ENCODE measurements at regions not wholly inside any gene's neighbourhood (a gene's known extent, or its start where the extent isn't known, plus 50 kb on each side); places are given as distances from the start of the nearest gene placed in this dataset.

- TF ChIP-seq POLR2A (IDR thresholded peaks at IDR 0.05): no peak
- TF ChIP-seq, protein P1, sequence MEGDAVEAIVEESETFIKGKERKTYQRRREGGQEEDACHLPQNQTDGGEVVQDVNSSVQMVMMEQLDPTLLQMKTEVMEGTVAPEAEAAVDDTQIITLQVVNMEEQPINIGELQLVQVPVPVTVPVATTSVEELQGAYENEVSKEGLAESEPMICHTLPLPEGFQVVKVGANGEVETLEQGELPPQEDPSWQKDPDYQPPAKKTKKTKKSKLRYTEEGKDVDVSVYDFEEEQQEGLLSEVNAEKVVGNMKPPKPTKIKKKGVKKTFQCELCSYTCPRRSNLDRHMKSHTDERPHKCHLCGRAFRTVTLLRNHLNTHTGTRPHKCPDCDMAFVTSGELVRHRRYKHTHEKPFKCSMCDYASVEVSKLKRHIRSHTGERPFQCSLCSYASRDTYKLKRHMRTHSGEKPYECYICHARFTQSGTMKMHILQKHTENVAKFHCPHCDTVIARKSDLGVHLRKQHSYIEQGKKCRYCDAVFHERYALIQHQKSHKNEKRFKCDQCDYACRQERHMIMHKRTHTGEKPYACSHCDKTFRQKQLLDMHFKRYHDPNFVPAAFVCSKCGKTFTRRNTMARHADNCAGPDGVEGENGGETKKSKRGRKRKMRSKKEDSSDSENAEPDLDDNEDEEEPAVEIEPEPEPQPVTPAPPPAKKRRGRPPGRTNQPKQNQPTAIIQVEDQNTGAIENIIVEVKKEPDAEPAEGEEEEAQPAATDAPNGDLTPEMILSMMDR (IDR thresholded peaks at IDR 0.05): no peak
These were observed 102.6 kb upstream of the PFKP start for GRCh38 chr10:2964632-2965296.
